A673 (cell line): ENCODE measurements at regions not wholly inside any gene's neighbourhood (a gene's known extent, or its start where the extent isn't known, plus 50 kb on each side); places are given as distances from the start of the nearest gene placed in this dataset.

ENCODE experiments used
- CTCF ChIP-seq: fragments of 300-800, 200-600 bp; sonication (generic); conservative IDR thresholded peaks from 2 replicates; pipeline ENCODE4 v1.5.1; 2017; ENCODE audit warnings: low read depth, mild to moderate bottlenecking, antibody characterized with exemption, low read length, moderate library complexity, mixed read lengths
- EZH2 ChIP-seq: fragments of 200-600 bp; sonication (generic); IDR thresholded peaks from 2 replicates; pipeline ENCODE4 v1.6.1; 2017; ENCODE audit warnings: borderline replicate concordance, low read depth, mild to moderate bottlenecking, mixed read lengths, antibody characterized with exemption, low read length; ENCODE audit not compliant: poor library complexity, severe bottlenecking

GRCh38 chr11:110918351-110918750 lies 206.1 kb upstream of the ARHGAP20 start:
- TF ChIP-seq EZH2 (no peak), CTCF (no peak)
